ENCODE measurements at regions not wholly inside any gene's neighbourhood (a gene's known extent, or its start where the extent isn't known, plus 50 kb on each side); places are given as distances from the start of the nearest gene placed in this dataset.

GRCh38 chr2:13806539-13806938 lies 826.0 kb upstream of the LRATD1 start:
- no peak for TF ChIP-seq CTCF (IDR thresholded peaks at IDR 0.05; ENCODE audit: insufficient read depth, low read length)
- TF ChIP-seq POLR2AphosphoS5 (IDR thresholded peaks at IDR 0.05; ENCODE audit: low read depth), result no peak
